ENCODE measurements at regions not wholly inside any gene's neighbourhood (a gene's known extent, or its start where the extent isn't known, plus 50 kb on each side); places are given as distances from the start of the nearest gene placed in this dataset.
A peak's percentile ranks its signal among the peaks of the same experiment; 100 is the strongest.
"Not testable (repeated sequence)": the region's sequence is repeated elsewhere in the genome, so short reads cannot be mapped to it uniquely, and the experiment has no call there.

DNA sequence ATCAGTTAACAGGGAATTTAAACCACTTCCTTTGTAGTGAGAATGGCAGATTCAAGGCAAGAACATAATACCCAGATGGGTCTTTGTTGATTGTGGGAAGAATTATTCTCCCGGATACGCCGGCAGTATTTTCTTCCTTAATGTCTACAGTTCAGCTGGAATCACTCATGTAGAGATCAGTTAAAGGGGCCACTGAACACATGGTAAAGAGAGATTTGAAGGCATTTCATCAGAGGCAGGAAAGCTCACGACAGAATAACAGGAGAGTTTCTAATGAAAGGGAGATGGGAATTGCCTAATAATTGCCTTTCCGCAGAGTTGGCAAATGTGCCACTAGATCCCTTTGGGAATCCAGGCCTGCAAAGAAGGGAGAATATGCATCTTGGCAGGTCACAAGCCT, 327.7 kb upstream of the ZNF804A start:
- no peak for DNase-seq

GRCh38 chr2:184272056-184272455, 326.3 kb upstream of the ZNF804A start:
- DNase-seq, result peak; percentile 18

GRCh38 chr2:184294831-184295230, 303.5 kb upstream of the ZNF804A start:
- DNase-seq, result no peak

- DNase-seq, result no peak
Measured at GRCh38 chr2:184297085-184297484, 301.2 kb upstream of the ZNF804A start.

DNA sequence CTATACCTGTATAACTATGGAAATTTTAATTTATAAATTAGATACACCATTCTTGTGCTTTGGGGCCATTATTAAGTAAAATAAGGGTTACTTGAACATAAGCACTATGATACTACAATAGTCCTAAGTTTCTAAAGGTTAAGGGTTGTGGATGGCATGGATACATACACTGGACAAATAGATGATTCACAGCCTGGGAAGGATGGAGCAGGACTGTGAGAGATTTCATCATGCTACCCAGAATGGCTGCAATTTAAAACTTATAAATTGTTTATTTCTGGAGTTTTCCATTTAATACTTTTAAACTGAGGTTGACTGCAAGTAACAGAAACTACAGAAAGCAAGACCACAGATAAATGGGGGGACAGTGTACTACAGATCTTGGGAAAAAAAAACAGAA, 295.8 kb upstream of the ZNF804A start:
- no peak for DNase-seq

- DNase-seq, result no peak
Measured at GRCh38 chr2:184304006-184304405, 294.3 kb upstream of the ZNF804A start.

DNA sequence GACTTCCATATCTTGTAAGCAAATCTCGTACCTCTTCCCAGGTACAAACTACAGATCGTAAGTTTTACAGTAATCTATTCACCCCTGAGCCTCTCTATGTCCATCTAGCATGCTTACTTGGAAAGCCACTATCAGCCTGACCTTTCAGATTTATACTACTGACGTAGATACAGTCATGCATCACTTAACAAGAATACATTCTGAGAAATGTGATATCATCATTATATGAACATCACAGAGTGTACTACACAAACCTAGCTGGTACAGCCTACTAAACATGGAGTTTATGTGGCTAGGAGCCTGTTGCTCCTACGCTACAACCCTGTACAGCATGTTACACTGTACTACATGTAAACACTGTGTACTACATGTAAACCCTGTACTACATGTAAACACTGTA, 293.2 kb upstream of the ZNF804A start:
- DNase-seq, result peak; percentile 90

- DNase-seq, result no peak
Measured at GRCh38 chr2:184308706-184309105, 289.6 kb upstream of the ZNF804A start.

- DNase-seq, result no peak
Measured at GRCh38 chr2:184312970-184313369, 285.4 kb upstream of the ZNF804A start.

DNA sequence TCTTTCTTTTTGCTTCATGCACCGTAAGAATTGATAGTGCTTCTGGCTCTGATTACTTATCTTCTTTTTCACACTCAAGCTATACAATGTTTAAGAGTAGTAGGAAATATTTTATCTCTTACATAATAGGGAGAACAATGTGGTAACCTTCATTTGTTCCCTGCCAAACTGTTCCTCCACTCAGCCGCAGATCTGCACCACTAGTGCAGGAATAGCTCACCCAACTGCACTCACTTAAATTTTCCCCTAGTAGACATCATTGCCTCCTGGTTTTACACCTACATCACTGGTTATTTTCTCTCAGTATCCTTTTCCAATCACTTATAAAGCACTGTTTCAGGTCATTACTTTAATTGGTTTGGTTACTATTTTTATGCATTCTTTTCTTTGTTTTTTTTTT, 283.5 kb upstream of the ZNF804A start:
- DNase-seq, result no peak

DNA sequence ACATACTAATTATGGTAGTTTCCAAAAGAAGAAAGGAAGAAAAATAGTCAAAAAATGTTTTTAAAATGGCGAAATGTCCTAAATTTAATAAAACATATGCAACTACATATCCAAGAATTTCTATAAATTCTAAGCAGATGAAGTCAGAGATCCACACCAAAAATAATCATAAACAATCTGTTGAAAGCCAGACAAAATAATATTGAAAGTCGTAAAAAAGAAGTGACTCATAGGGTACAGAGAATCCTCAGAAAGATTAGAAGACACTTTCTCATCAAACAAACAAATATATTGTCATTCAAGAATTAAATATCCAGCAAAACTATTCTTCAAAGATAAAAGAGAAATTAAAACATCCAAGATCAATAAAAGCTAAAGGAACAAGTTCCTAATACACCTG, 281.4 kb upstream of the ZNF804A start:
- DNase-seq, result no peak

DNA sequence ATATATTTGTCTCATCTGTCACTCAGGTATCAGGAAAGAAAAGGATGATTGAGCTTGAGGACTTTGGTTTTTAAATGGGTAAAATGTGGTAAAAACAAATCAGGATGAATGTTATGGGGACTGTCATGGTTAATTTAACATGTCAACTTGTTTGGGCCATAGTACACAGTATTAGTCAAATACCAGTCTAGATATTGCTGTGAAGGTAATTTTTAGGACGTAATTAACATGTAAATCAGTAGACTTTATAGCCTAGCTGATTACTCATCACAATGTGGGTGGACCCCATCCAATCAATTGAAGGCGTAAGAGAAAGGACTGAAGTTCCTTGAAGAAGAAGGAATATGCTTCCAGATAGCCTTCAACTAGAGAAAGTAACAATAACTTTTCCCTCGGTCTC, 275.7 kb upstream of the ZNF804A start:
- no peak for DNase-seq

- no peak for DNase-seq
Measured at GRCh38 chr2:184326066-184326465, 272.3 kb upstream of the ZNF804A start.

GRCh38 chr2:184327805-184328204, 270.5 kb upstream of the ZNF804A start:
- not testable (repeated sequence) for DNase-seq

DNA sequence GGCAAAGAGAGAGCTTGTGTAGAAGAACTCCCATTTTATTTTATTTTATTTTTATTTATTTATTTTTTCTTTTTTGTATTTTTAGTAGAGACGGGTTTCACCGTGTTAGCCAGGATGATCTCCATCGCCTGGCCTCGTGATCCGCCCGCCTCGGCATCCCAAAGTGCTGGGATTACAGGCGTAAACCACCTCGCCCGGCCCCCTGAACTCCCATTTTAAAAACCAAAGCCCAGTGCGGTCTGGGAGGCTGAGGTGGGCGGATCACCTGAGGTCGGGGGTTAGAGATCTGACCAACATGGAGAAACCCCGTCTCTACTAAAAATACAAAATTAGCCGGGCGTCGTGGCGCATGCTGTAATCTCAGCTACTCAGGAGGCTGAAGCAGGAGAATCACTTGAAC, 267.8 kb upstream of the ZNF804A start:
- DNase-seq, result not testable (repeated sequence)

GRCh38 chr2:184336688-184337087, 261.6 kb upstream of the ZNF804A start:
- no peak for DNase-seq

DNA sequence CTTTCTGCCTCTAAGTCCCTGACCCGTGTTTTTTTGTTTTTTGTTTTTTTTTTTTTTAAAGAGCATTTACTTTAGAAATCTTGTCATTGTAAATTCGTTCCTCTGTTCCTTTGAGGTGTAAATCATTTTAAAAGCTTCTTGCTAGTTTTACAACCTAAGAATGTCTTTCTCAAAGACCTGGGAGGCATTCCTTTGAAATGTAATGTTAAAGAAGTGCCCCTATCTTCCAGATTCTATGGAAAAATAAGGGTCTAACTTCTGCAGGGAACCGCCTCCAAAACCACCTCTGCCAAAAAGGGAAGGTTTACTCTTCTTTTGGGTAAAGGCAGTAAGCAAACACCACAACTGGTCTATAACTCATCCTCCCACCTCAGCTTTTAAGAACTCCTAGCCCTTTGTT, 259.6 kb upstream of the ZNF804A start:
- DNase-seq, result no peak

DNA sequence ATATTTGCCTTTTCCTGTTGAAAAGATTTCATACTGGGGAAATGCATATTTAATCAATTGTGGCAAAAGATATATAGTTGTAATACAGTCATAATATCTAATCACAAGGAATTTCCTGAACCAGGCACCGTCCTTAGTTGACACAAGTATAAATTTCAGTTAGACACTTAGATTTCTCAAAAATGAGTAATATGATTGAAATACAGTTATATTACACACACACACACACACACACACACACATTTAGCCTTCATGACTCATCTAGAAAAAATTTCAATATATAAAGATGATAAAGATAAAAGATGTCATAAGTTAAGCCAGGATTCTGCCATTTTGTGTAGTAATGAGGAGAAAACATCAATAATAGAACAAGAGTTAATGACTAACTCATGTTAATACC, 258.4 kb upstream of the ZNF804A start:
- no peak for DNase-seq

DNA sequence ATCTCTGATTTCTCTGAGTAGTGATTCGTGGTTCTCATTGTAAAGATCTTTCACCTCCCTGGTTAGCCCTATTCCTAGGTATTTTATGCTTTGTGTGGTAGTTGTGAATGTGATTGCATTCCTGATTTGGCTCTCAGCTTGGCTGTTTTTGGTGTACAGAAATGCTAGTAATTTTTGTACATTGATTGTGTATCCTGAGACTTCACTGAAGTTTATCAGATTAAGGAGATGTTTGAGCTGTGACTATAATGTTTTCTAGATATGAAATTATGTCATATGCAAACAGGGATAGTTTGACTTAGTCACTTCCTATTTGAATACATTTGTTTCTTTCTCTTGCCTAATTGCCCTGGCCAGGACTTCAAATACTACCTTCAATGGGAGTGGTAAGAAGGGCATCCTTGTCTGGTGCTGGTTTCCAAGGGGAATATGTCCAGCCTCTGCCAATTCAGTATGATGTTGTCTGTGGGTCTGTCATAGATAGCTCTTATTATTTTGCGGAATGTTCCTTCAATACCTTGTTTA, 251.9 kb upstream of the ZNF804A start:
- DNase-seq, result no peak

DNA sequence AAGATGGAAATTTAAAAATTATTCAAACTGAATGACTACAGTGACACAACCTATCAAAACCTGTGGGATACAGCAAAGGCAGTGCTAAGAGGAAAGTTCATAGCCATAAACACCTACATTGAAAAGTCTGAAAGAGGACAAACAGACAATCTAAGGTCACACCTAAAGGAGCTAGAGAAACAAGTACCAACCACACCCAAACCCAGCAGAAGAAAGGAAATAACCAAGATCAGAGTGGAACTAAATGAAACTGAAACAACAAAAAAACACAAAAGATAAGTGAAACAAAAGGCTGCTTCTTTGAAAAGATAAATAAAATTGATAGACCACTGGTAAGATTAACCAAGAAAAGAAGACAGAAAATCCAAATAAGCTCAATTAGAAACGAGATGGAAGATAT, 247.2 kb upstream of the ZNF804A start:
- DNase-seq, result no peak

GRCh38 chr2:184357033-184357432, 241.3 kb upstream of the ZNF804A start:
- DNase-seq, result no peak

- DNase-seq, result no peak
Measured at GRCh38 chr2:184359379-184359778, 238.9 kb upstream of the ZNF804A start.

- no peak for DNase-seq
Measured at GRCh38 chr2:184363213-184363612, 235.1 kb upstream of the ZNF804A start.

DNA sequence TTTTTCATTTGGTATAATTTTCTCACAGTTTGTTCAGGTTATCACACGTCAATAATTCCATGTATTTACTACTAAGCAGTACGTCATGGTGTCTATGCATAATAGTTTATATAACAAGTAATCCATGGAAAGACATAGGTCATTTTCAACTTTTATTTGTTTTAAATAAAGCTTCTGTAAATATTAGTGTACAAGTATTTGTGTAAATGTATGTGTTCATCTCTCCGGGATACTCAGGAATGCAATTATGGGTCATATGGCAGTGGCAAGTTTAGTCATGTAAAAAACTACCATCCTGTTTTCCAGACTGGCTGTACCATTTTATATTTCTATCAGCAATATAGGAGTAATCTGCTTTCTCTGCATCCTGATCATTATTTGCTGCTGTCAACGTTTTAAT, 231.1 kb upstream of the ZNF804A start:
- no peak for DNase-seq

DNA sequence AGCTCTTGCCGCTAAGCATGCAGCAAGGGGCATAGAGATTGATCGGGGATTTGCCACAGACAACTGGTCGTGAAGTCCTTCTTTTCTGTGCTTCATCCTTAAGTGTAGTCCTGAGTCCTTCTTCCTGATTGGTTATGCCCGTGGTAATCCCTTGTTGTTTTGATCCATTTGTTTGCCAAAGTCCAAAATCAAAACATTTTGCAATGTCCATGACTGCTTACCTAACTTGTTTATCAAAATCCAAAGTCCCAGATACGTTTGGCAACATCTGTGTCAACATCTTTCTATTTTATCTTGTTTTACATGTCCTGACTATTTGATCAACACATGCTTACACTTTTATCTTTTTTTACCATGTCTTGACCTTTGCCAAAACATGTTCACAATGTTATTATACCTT, 229.0 kb upstream of the ZNF804A start:
- no peak for DNase-seq

- no peak for DNase-seq
Measured at GRCh38 chr2:184370954-184371353, 227.4 kb upstream of the ZNF804A start.

Data from SHP77 treated with DMSO at 0.1 percent for 48 hours (cell line).